Stomach (tissue), 8 donors: ENCODE measurements at regions not wholly inside any gene's neighbourhood (a gene's known extent, or its start where the extent isn't known, plus 50 kb on each side); places are given as distances from the start of the nearest gene placed in this dataset.

Experiments used
- DNase-seq, 2 donors: peaks; one replicate each; pipeline versions ENCODE4 v3.0.0 to v3.0.0-alpha.2; 2013 to 2019
- H3K27ac ChIP-seq, 5 donors: fragments of 200-600 bp in 4 of 5; sonication (generic) in 4 of 5; one replicate each; pipeline ENCODE4 v1.5.1; 2013 to 2019; ENCODE audit warnings: mild to moderate bottlenecking in 1 of 5, moderate library complexity in 1 of 5
- H3K27me3 ChIP-seq, 3 donors: fragments of 200-600 bp; sonication (generic); one replicate each; pipeline ENCODE4 v1.5.1; 2017 to 2019; ENCODE audit warnings: mixed run types in 1 of 3
- H3K36me3 ChIP-seq, 4 donors: fragments of 200-600 bp; sonication (generic); 1 replicate in 3 of 4; 2 replicates in 1 of 4; pipeline ENCODE4 v1.5.1; 2016 to 2019
- H3K4me1 ChIP-seq, 4 donors: fragments of 200-600 bp; sonication (generic); one replicate each; pipeline ENCODE4 v1.5.1; 2016 to 2019
- H3K4me3 ChIP-seq, 4 donors: fragments of 200-600 bp; sonication (generic) in 3 of 4; one replicate each; pipeline ENCODE4 v1.5.1; 2016 to 2019; ENCODE audit warnings: mild to moderate bottlenecking in 1 of 4
- H3K9me3 ChIP-seq, 4 donors: fragments of 200-600 bp; sonication (generic); one replicate each; pipeline ENCODE4 v1.5.1; 2016 to 2019
- EP300 ChIP-seq: sonication (generic); formaldehyde crosslinking; IDR thresholded peaks from one replicate; pipeline ENCODE4 v1.6.1; 2017; ENCODE audit warnings: antibody characterized with exemption
- POLR2A ChIP-seq, 4 donors: fragments of 450-650 bp; IDR thresholded peaks; one replicate each; pipeline ENCODE4 v1.6.1; 2016; ENCODE audit warnings: antibody characterized with exemption in 4 of 4, control low read depth in 2 of 4, mild to moderate bottlenecking in 1 of 4, moderate library complexity in 1 of 4
- POLR2AphosphoS5 ChIP-seq, 3 donors: sonication (generic); formaldehyde crosslinking; IDR thresholded peaks; one replicate each; pipeline ENCODE4 v1.6.1; 2016; ENCODE audit warnings: antibody characterized with exemption in 3 of 3
- WGBS, 5 donors: extraction: QIAGEN DNeasy Blood & Tissue Kit in 3 of 5; methylation state at CpG; one replicate each; pipeline versions ENCODE4 v1.1.5 to v1.1.7; 2013 to 2018; 5-methylcytosine and 5-hydroxymethylcytosine counted together
- intact Hi-C: fragments of 100-400 bp; cut with DNase I; formaldehyde crosslinking; loops from one replicate; pipeline ENCODE4 v1.15.1; 2023; ENCODE audit warnings: low total_unique reads
- TF ChIP-seq, protein P1 (sequence below), 7 experiments: fragments of 450-650 bp in 4 of 7; fragments of 200-600 bp in 3 of 7; sonication (generic) in 3 of 7; IDR thresholded peaks; one replicate each; pipeline ENCODE4 v1.5.1; 2016 to 2019; ENCODE audit warnings: antibody characterized with exemption in 7 of 7, control low read depth in 2 of 7, mild to moderate bottlenecking in 1 of 7
- donor health status: healthy with polysubstance abuse.
- donor health status: Bipolar disorder and iron deficiency.
- donor health status: healthy.

DNA sequence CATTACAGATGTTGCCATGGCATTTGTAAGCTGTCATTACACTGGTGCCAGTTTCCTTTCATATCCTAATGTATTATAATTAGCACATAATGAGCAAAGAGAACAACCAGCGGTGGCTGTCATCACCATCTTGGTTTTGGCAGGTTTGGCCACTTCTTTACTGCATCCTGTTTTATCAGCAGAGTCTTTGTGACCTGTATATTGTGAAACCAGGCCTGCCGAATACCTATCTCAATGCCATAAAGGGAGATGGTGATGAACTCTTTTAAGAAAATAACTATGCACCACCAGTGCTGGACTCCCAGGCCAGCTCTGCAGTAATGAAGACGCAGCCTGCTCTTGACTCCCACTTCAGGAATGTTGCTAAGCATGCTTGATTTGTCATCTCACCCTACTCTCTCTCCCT, 458.1 kb upstream of the NR2F2 start:
- TF ChIP-seq, protein P1, sequence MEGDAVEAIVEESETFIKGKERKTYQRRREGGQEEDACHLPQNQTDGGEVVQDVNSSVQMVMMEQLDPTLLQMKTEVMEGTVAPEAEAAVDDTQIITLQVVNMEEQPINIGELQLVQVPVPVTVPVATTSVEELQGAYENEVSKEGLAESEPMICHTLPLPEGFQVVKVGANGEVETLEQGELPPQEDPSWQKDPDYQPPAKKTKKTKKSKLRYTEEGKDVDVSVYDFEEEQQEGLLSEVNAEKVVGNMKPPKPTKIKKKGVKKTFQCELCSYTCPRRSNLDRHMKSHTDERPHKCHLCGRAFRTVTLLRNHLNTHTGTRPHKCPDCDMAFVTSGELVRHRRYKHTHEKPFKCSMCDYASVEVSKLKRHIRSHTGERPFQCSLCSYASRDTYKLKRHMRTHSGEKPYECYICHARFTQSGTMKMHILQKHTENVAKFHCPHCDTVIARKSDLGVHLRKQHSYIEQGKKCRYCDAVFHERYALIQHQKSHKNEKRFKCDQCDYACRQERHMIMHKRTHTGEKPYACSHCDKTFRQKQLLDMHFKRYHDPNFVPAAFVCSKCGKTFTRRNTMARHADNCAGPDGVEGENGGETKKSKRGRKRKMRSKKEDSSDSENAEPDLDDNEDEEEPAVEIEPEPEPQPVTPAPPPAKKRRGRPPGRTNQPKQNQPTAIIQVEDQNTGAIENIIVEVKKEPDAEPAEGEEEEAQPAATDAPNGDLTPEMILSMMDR (IDR thresholded peaks at IDR 0.05) = no peak
- 69 to 92% (median 86%) methylated on average over 3 of the region's 3 CpGs for WGBS, 5 donors
- intact Hi-C loops = no loop called here
- Histone ChIP-seq H3K9me3 (no peaks in the 10 kb centered on the region), H3K4me3 (no peak overlapping the region), H3K27ac (peak overlapping the region in 1 of 5 donors; percentile 43), H3K36me3 (no peaks in the 10 kb centered on the region), H3K4me1 (peaks cover 0 to 7% (median 3%) of the 10 kb centered on the region in 4 donors), H3K27me3 (no peaks in the 10 kb centered on the region)
- DNase-seq = no peak

DNA sequence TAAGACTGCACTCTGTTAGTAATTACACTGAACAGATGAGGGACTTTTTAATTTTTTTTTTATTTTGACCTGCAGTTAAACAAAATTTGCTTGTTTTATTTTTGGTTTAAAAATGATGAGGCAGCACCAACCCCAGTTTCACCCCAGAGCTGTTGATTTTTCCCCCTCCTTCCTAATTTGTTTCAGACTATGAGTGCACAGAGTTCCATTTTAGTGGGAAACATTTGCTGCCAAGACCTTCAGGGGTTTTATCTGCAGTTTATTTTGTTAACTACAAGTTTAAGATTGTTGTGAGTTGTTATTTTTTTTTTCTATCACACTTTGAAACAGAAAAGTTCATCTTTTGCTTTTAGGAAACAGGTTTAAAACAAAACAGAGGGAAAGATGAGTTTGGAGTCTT, 455.9 kb upstream of the NR2F2 start:
- H3K27me3 ChIP-seq = no peaks in the 10 kb centered on the region
- no peaks in the 10 kb centered on the region for H3K9me3 ChIP-seq
- DNase-seq = no peak
- H3K36me3 ChIP-seq = no peaks in the 10 kb centered on the region
- intact Hi-C loops = no loop called here
- H3K4me3 ChIP-seq = no peak overlapping the region
- TF ChIP-seq POLR2AphosphoS5 (IDR thresholded peaks at IDR 0.05) = no peak
- TF ChIP-seq, protein P1 (IDR thresholded peaks at IDR 0.05) = no peak
- TF ChIP-seq EP300 = no peak
- TF ChIP-seq POLR2A (IDR thresholded peaks at IDR 0.05) = no peak
- peak overlapping the region in 1 of 5 donors; percentile 14 for H3K27ac ChIP-seq
- peaks cover 0 to 14% (median 3%) of the 10 kb centered on the region in 4 donors for H3K4me1 ChIP-seq

DNA sequence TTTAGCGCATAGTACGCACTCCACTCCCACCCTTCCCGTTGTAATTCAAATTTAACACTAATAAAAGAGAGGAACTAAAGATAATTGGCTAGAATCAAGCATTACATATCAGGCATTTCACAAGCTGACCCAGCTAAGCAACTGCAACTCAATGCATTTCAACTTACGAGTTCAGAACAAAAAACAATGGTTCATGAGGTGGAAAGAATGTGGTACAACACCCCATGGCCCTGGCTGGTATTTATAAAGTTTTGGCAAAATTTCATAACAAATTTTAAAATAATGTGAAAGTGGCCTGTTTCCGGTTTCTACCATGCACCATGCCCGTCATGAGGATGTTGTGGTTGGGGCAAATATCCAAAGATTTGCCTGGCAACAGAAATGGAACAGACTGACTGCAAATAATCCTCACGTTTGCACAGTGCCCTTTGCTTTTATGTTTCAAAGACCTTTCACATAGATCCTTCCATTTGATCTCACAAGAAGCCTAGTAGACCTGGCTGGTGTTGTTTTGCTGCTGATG, 455.3 kb upstream of the NR2F2 start:
- 46 to 56% (median 49%) methylated on average over 7 of the region's 7 CpGs for WGBS, 5 donors
- no peaks in the 10 kb centered on the region for H3K9me3 ChIP-seq

DNA sequence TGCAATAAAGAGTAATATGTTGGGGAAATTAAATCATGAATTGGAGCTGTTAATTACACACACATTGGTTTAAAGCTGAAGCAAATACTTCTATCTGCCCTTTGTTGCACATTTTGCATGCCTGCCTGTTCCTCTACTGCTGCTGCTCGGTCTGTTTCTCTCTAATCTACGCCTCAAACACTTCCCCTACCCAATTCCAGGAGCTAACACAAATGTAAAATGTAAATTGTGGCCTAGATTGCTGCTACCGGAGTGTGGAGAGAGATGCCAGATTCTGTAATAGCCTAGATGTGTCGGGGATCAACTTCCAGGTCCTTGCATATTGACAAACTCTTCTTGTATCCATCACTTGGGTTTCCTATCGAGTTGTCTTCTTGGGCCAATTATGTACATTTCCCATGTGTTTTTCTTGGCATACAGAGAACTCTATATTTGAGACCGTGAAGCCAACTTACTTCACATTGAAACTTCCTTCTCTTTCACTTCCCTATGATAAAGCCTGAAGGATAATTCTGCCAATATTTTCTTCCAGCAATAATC, 450.4 kb upstream of the NR2F2 start:
- WGBS, 5 donors = 32 to 52% (median 42%) methylated on average over 6 of the region's 6 CpGs
- TF ChIP-seq EP300 (no peak), POLR2A (IDR thresholded peaks at IDR 0.05) (no peak), POLR2AphosphoS5 (IDR thresholded peaks at IDR 0.05) (no peak)
- TF ChIP-seq, protein P1 (IDR thresholded peaks at IDR 0.05) = no peak
- H3K9me3 ChIP-seq = no peaks in the 10 kb centered on the region
- DNase-seq = no peak
- intact Hi-C loops = no loop called here
- H3K4me1 ChIP-seq = peaks cover 0 to 22% (median 2%) of the 10 kb centered on the region in 4 donors
- H3K27me3 ChIP-seq = no peaks in the 10 kb centered on the region
- H3K4me3 ChIP-seq = no peak overlapping the region
- no peaks in the 10 kb centered on the region for H3K36me3 ChIP-seq
- peak overlapping the region in 3 of 5 donors; percentile 3 to 48 (median 21) for H3K27ac ChIP-seq

More for the DNA sequence above, 455.3 kb upstream of the NR2F2 start:
- TF ChIP-seq POLR2AphosphoS5 (IDR thresholded peaks at IDR 0.05) (no peak), EP300 (no peak), POLR2A (IDR thresholded peaks at IDR 0.05) (no peak)
- TF ChIP-seq, protein P1 (IDR thresholded peaks at IDR 0.05) = no peak
- Histone ChIP-seq H3K27me3 (no peaks in the 10 kb centered on the region), H3K4me3 (no peak overlapping the region), H3K4me1 (peaks cover 0 to 19% (median 3%) of the 10 kb centered on the region in 4 donors), H3K27ac (peak overlapping the region in 1 of 5 donors; percentile 14), H3K36me3 (no peaks in the 10 kb centered on the region)
- DNase-seq = peak in 1 of 2 donors; percentile 38
- intact Hi-C loops = no loop called here
